Erythroblast (primary cell): ENCODE measurements at regions not wholly inside any gene's neighbourhood (a gene's known extent, or its start where the extent isn't known, plus 50 kb on each side); places are given as distances from the start of the nearest gene placed in this dataset.

Source experiments
- GATA1 ChIP-seq: IDR thresholded peaks from 2 replicates; pipeline ENCODE4 v1.6.1; 2011; ENCODE audit warnings: low read depth, mild to moderate bottlenecking, control low read depth, low read length, moderate library complexity
- POLR2A ChIP-seq: IDR thresholded peaks from 2 replicates; pipeline ENCODE4 v1.6.1; 2011; ENCODE audit warnings: mild to moderate bottlenecking, low read length

- no peak for TF ChIP-seq POLR2A
- TF ChIP-seq GATA1, result no peak
Measured at GRCh38 chr22:48069256-48069655, 1306.8 kb downstream of the TBC1D22A start.
